Sigmoid colon (tissue), 6 donors: ENCODE measurements at regions not wholly inside any gene's neighbourhood (a gene's known extent, or its start where the extent isn't known, plus 50 kb on each side); places are given as distances from the start of the nearest gene placed in this dataset.

Experiments used
- DNase-seq: peaks from one replicate; pipeline ENCODE4 v3.0.0-alpha.2; 2019
- H3K27ac ChIP-seq, 4 donors: fragments of 200-600 bp; sonication (generic); one replicate each; pipeline ENCODE4 v1.5.1; 2016 to 2019; ENCODE audit warnings: mild to moderate bottlenecking in 1 of 4
- H3K27me3 ChIP-seq, 3 donors: fragments of 200-600 bp; sonication (generic); one replicate each; pipeline ENCODE4 v1.5.1; 2019; ENCODE audit warnings: mild to moderate bottlenecking in 1 of 3
- H3K36me3 ChIP-seq, 4 donors: fragments of 200-600 bp; sonication (generic); one replicate each; pipeline ENCODE4 v1.5.1; 2016 to 2019
- H3K4me1 ChIP-seq, 4 donors: fragments of 200-600 bp; sonication (generic); one replicate each; pipeline ENCODE4 v1.5.1; 2017 to 2019
- H3K4me3 ChIP-seq, 4 donors: fragments of 200-600 bp; sonication (generic); one replicate each; pipeline ENCODE4 v1.5.1; 2017 to 2019; ENCODE audit warnings: mild to moderate bottlenecking in 2 of 4, moderate library complexity in 1 of 4
- H3K9me3 ChIP-seq, 4 donors: fragments of 200-600 bp in 3 of 4; sonication (generic) in 3 of 4; one replicate each; pipeline versions ENCODE4 v1.5.1 to v1.6.1; 2013 to 2019
- EP300 ChIP-seq, 4 donors: sonication (generic); formaldehyde crosslinking; IDR thresholded peaks; one replicate each; pipeline ENCODE4 v1.6.1; 2017; ENCODE audit warnings: antibody characterized with exemption in 4 of 4
- POLR2A ChIP-seq, 2 donors: fragments of 450-650 bp; IDR thresholded peaks; one replicate each; pipeline ENCODE4 v1.6.1; 2016; ENCODE audit warnings: antibody characterized with exemption in 2 of 2, mild to moderate bottlenecking in 2 of 2, moderate library complexity in 2 of 2
- POLR2AphosphoS5 ChIP-seq, 4 donors: sonication (generic); formaldehyde crosslinking; IDR thresholded peaks; one replicate each; pipeline ENCODE4 v1.6.1; 2017; ENCODE audit warnings: antibody characterized with exemption in 4 of 4
- WGBS, 2 donors: extraction: QIAGEN DNeasy Blood & Tissue Kit; methylation state at CpG; one replicate each; pipeline ENCODE4 v1.1.7; 2013; 5-methylcytosine and 5-hydroxymethylcytosine counted together
- intact Hi-C: fragments of 100-400 bp; cut with DNase I; formaldehyde crosslinking; loops from one replicate; pipeline ENCODE4 v1.15.1; 2023
- TF ChIP-seq, protein P1 (sequence below), 4 experiments: fragments of 450-650 bp in 3 of 4; fragments of 200-600 bp in 1 of 4; IDR thresholded peaks; one replicate each; pipeline ENCODE4 v1.5.1; 2016 to 2019; ENCODE audit warnings: antibody characterized with exemption in 4 of 4, mild to moderate bottlenecking in 3 of 4, moderate library complexity in 2 of 4
- donor health status: healthy with polysubstance abuse.
- donor health status: healthy.

DNA sequence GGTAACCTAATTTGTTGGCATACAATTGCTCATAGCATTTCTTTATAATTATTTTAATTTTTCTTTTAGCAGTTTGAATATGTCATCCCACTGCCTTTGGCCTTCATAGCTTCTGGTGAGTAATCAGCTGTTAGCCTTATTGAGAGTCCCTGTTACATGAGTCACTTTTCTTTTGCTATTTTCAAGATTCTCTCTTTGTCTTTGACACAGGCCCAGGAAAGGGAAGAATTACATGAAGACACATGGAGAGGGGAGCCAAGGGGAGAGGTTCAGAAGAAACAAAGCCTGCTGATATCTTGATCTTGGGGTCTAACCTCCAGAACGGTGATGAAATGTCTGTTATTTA lies 418.2 kb downstream of the METTL15 start:
- H3K4me3 ChIP-seq = no peak overlapping the region
- no peak overlapping the region for H3K27ac ChIP-seq
- peaks cover 0 to 11% (median 0%) of the 10 kb centered on the region in 4 donors for H3K9me3 ChIP-seq
- intact Hi-C loops = no loop called here
- no peak for DNase-seq
- WGBS, 2 donors = 95 to 96% methylated on average over 1 of the region's 1 CpG
- no peaks in the 10 kb centered on the region for H3K27me3 ChIP-seq
- H3K36me3 ChIP-seq = no peaks in the 10 kb centered on the region
- H3K4me1 ChIP-seq = no peaks in the 10 kb centered on the region
- TF ChIP-seq POLR2A (IDR thresholded peaks at IDR 0.05) (no peak), POLR2AphosphoS5 (IDR thresholded peaks at IDR 0.05) (no peak), EP300 (IDR thresholded peaks at IDR 0.05) (no peak)
- TF ChIP-seq, protein P1, sequence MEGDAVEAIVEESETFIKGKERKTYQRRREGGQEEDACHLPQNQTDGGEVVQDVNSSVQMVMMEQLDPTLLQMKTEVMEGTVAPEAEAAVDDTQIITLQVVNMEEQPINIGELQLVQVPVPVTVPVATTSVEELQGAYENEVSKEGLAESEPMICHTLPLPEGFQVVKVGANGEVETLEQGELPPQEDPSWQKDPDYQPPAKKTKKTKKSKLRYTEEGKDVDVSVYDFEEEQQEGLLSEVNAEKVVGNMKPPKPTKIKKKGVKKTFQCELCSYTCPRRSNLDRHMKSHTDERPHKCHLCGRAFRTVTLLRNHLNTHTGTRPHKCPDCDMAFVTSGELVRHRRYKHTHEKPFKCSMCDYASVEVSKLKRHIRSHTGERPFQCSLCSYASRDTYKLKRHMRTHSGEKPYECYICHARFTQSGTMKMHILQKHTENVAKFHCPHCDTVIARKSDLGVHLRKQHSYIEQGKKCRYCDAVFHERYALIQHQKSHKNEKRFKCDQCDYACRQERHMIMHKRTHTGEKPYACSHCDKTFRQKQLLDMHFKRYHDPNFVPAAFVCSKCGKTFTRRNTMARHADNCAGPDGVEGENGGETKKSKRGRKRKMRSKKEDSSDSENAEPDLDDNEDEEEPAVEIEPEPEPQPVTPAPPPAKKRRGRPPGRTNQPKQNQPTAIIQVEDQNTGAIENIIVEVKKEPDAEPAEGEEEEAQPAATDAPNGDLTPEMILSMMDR (IDR thresholded peaks at IDR 0.05) = no peak

DNA sequence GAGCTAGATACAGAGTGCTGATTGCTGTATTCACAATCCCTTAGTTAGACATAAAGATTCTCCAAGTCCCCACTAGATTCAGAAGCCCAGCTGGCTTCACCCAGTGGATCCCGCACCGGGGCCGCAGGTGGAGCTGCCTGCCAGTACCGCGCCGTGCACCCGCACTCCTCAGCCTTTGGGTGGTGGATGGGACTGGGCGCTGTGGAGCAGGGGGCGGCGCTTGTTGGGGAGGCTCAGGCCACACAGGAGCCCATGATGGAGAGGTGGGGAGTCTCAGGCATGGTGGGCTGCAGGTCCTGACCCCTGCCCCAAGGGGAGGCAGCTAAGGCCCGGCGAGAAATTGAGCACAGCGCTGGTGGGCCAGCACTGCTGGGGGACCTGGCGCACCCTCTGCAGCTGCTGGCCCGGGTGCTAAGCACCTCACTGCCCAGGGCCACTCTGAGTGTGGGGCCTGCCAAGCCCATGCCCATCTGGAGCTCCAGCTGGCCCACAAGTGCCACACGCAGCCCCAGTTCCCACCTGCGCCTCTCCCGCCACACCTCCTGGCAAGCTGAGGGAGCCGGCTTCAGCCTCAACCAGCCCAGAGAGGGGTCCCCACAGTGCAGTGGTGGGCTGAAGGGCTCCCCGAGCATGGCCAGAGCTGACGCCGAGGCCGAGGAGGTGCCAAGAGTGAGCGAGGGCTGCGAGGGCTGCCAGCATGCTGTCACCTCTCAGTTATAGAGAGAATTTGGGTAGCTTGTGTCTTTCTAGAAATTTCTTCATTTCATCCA lies 417.6 kb downstream of the METTL15 start:
- Histone ChIP-seq H3K4me1 (no peaks in the 10 kb centered on the region), H3K27ac (no peak overlapping the region), H3K36me3 (no peaks in the 10 kb centered on the region), H3K9me3 (peaks cover 0 to 11% (median 0%) of the 10 kb centered on the region in 4 donors), H3K27me3 (no peaks in the 10 kb centered on the region), H3K4me3 (no peak overlapping the region)
- no peak for DNase-seq
- 92 to 93% methylated on average over 25 of the region's 25 CpGs for WGBS, 2 donors
- intact Hi-C loops = no loop called here
- TF ChIP-seq POLR2A (IDR thresholded peaks at IDR 0.05) = no peak
- TF ChIP-seq, protein P1 (IDR thresholded peaks at IDR 0.05) = no peak
- no peak for TF ChIP-seq POLR2AphosphoS5 (IDR thresholded peaks at IDR 0.05)
- TF ChIP-seq EP300 (IDR thresholded peaks at IDR 0.05) = no peak

DNA sequence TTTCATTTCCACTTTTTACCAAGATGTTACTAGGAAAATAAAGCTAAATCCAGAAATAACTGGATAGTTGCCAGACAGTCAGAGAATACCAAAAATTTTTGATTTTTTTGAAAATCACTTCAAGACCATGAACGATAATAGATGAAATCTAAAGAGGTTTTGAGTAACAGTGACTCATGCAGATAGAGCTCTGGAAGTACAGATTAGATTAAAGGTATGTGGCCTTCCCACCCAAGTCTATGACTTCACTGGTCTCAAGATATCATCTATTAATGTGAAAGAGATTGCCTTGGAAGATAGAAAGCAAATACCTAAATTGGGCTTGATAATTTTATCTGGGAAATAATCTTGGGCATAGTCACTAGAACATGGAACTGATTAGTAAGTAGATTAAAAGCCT lies 415.9 kb downstream of the METTL15 start:
- TF ChIP-seq POLR2A (IDR thresholded peaks at IDR 0.05) (no peak), POLR2AphosphoS5 (IDR thresholded peaks at IDR 0.05) (no peak), EP300 (IDR thresholded peaks at IDR 0.05) (no peak)
- TF ChIP-seq, protein P1 (IDR thresholded peaks at IDR 0.05) = no peak
- WGBS, 2 donors = 52 to 92% methylated on average over 1 of the region's 1 CpG

GRCh38 chr11:28521075-28521474 lies 412.9 kb downstream of the METTL15 start:
- H3K36me3 ChIP-seq = no peaks in the 10 kb centered on the region
- no peak overlapping the region for H3K27ac ChIP-seq
- intact Hi-C loops = no loop called here
- WGBS, 2 donors = 84% methylated on average over 2 of the region's 2 CpGs
- TF ChIP-seq POLR2A (IDR thresholded peaks at IDR 0.05) (no peak), EP300 (IDR thresholded peaks at IDR 0.05) (no peak), POLR2AphosphoS5 (IDR thresholded peaks at IDR 0.05) (no peak)
- TF ChIP-seq, protein P1 (IDR thresholded peaks at IDR 0.05) = no peak
- H3K9me3 ChIP-seq = peaks cover 0 to 7% (median 0%) of the 10 kb centered on the region in 4 donors
- no peak for DNase-seq
- no peak overlapping the region for H3K4me3 ChIP-seq
- no peaks in the 10 kb centered on the region for H3K4me1 ChIP-seq
- H3K27me3 ChIP-seq = no peaks in the 10 kb centered on the region

More for the DNA sequence above, 415.9 kb downstream of the METTL15 start:
- intact Hi-C loops = no loop called here
- Histone ChIP-seq H3K36me3 (no peaks in the 10 kb centered on the region), H3K27ac (no peak overlapping the region), H3K4me1 (no peaks in the 10 kb centered on the region), H3K27me3 (no peaks in the 10 kb centered on the region), H3K9me3 (peaks cover 0 to 11% (median 0%) of the 10 kb centered on the region in 4 donors), H3K4me3 (no peak overlapping the region)
- DNase-seq = no peak
